Suprapubic skin (tissue), 3 donors: ENCODE measurements at regions not wholly inside any gene's neighbourhood (a gene's known extent, or its start where the extent isn't known, plus 50 kb on each side); places are given as distances from the start of the nearest gene placed in this dataset.

ENCODE experiments used
- POLR2AphosphoS5 ChIP-seq, 3 donors: sonication (generic); formaldehyde crosslinking; IDR thresholded peaks; one replicate each; pipeline ENCODE4 v1.6.1; 2017; ENCODE audit warnings: antibody characterized with exemption in 3 of 3
- TF ChIP-seq, protein P1 (sequence below), 2 donors: fragments of 200-600 bp in 1 of 2; fragments of 450-650 bp in 1 of 2; sonication (generic) in 1 of 2; IDR thresholded peaks; one replicate each; pipeline ENCODE4 v1.5.1; 2016 to 2019; ENCODE audit warnings: antibody characterized with exemption in 2 of 2, mild to moderate bottlenecking in 1 of 2, moderate library complexity in 1 of 2

DNA sequence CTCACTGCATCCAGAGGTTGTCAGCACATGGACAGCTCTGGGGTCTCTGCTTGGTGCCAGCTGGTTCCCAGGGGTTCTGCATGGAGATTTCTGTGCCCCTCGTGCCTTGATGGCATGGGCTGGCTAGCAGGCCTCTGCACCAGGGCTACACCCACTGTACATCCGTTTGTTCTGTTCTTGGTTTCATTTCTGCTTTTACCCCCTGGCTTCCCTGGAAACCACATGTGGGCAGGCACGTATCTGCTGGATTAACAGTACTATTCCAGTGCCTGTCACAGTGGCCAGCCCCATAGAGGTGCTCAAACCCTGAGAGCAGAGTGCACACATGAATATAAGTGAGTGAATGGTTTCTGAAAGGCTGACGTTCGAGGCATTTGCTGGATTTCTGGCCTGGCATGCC is 207.2 kb upstream of the GPR26 start:
- TF ChIP-seq POLR2AphosphoS5 (IDR thresholded peaks at IDR 0.05), result no peak
- TF ChIP-seq, protein P1, sequence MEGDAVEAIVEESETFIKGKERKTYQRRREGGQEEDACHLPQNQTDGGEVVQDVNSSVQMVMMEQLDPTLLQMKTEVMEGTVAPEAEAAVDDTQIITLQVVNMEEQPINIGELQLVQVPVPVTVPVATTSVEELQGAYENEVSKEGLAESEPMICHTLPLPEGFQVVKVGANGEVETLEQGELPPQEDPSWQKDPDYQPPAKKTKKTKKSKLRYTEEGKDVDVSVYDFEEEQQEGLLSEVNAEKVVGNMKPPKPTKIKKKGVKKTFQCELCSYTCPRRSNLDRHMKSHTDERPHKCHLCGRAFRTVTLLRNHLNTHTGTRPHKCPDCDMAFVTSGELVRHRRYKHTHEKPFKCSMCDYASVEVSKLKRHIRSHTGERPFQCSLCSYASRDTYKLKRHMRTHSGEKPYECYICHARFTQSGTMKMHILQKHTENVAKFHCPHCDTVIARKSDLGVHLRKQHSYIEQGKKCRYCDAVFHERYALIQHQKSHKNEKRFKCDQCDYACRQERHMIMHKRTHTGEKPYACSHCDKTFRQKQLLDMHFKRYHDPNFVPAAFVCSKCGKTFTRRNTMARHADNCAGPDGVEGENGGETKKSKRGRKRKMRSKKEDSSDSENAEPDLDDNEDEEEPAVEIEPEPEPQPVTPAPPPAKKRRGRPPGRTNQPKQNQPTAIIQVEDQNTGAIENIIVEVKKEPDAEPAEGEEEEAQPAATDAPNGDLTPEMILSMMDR (IDR thresholded peaks at IDR 0.05), result no peak
